ENCODE measurements at regions not wholly inside any gene's neighbourhood (a gene's known extent, or its start where the extent isn't known, plus 50 kb on each side); places are given as distances from the start of the nearest gene placed in this dataset.

DNA sequence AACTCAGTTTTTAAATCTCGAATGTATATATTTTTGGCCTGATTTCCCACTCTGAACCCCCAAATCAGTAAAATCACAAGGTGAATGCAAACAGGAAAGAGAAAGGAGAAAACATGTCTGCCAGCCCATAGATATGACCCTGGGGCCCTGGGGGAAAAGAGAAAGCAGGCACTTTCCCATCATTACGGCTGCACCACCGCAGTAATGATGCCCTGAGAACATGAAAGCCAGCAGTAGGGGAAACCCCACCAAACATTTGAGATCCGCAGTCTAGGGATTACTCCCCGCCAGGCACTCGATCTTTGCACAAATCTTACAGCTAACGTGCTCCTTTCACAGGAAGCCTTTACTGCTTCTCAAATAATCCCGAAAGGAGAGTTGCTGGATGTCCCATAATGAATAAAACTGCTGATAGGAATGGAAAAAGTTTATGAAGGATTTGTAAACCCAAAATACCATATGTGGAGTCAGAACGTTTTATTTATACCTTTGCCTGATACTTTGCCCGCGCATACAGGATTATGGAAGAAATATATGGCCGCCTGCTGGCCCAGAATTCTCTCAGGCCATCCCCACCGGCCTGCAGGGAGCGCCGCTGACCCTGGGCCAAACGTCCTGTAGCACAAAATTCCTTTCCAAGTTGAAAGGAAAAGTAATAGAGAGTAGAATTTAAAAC lies 180.0 kb upstream of the INHBA start:
- H3K27me3 Mint-ChIP-seq (ENCODE audit: insufficient read depth, unreplicated experiment): peaks cover under 1% of the 10 kb centered on the region
- TF ChIP-seq, protein P1, sequence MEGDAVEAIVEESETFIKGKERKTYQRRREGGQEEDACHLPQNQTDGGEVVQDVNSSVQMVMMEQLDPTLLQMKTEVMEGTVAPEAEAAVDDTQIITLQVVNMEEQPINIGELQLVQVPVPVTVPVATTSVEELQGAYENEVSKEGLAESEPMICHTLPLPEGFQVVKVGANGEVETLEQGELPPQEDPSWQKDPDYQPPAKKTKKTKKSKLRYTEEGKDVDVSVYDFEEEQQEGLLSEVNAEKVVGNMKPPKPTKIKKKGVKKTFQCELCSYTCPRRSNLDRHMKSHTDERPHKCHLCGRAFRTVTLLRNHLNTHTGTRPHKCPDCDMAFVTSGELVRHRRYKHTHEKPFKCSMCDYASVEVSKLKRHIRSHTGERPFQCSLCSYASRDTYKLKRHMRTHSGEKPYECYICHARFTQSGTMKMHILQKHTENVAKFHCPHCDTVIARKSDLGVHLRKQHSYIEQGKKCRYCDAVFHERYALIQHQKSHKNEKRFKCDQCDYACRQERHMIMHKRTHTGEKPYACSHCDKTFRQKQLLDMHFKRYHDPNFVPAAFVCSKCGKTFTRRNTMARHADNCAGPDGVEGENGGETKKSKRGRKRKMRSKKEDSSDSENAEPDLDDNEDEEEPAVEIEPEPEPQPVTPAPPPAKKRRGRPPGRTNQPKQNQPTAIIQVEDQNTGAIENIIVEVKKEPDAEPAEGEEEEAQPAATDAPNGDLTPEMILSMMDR (IDR thresholded peaks at IDR 0.05; ENCODE audit: insufficient read depth in 1 of 2, low read depth in 1 of 2, low read length in 1 of 2, severe bottlenecking in 1 of 2, unreplicated experiment in 1 of 2): no peak
- no peaks in the 10 kb centered on the region for H3K9me3 Mint-ChIP-seq (ENCODE audit: unreplicated experiment)
- Histone ChIP-seq H3K36me3 (ENCODE audit: control insufficient read depth, insufficient read depth, low read length) (no peaks in the 10 kb centered on the region), H3K27me3 (replicated peaks; ENCODE audit: control insufficient read depth, insufficient read depth, low read length) (no peaks in the 10 kb centered on the region; the same call in 1 of the 2 replicates), H3K4me1 (peaks cover 5% of the 10 kb centered on the region; the same call in 1 of the 2 replicates), H3K9me3 (no peaks in the 10 kb centered on the region), H3K4me3 (ENCODE audit: low read depth, low read length) (no peak overlapping the region)
- ChIA-PET CTCF (no interaction called here), POLR2A (no interaction called here)
- no peak for DNase-seq
- H3K36me3 Mint-ChIP-seq (ENCODE audit: insufficient read depth, unreplicated experiment): no peaks in the 10 kb centered on the region
- no peak overlapping the region for H3K27ac Mint-ChIP-seq (ENCODE audit: unreplicated experiment)
- no TSS peak for BruUV-seq (replicated peaks)
- peaks cover 6% of the 10 kb centered on the region for H3K4me1 Mint-ChIP-seq (ENCODE audit: low read depth, unreplicated experiment)
- no peak overlapping the region for H3K4me3 Mint-ChIP-seq (ENCODE audit: unreplicated experiment)
- intact Hi-C loops (cut with micrococcal nuclease; ENCODE audit: unreplicated experiment): no loop called here

GRCh38 chr7:41882256-41882655 lies 179.4 kb upstream of the INHBA start:
- H3K27me3 Mint-ChIP-seq (ENCODE audit: insufficient read depth, unreplicated experiment): no peaks in the 10 kb centered on the region
- Histone ChIP-seq H3K4me1 (peaks cover 5% of the 10 kb centered on the region; the same call in 1 of the 2 replicates), H3K36me3 (ENCODE audit: control insufficient read depth, insufficient read depth, low read length) (no peaks in the 10 kb centered on the region), H3K27me3 (replicated peaks; ENCODE audit: control insufficient read depth, insufficient read depth, low read length) (no peaks in the 10 kb centered on the region; the same call in 1 of the 2 replicates), H3K4me3 (ENCODE audit: low read depth, low read length) (no peak overlapping the region), H3K9me3 (no peaks in the 10 kb centered on the region)
- peaks cover 6% of the 10 kb centered on the region for H3K4me1 Mint-ChIP-seq (ENCODE audit: low read depth, unreplicated experiment)
- no peak overlapping the region for H3K4me3 Mint-ChIP-seq (ENCODE audit: unreplicated experiment)
- POLR2A ChIA-PET: no interaction called here
- H3K36me3 Mint-ChIP-seq (ENCODE audit: insufficient read depth, unreplicated experiment): no peaks in the 10 kb centered on the region
- intact Hi-C loops (cut with micrococcal nuclease; ENCODE audit: unreplicated experiment): no loop called here
- no peaks in the 10 kb centered on the region for H3K9me3 Mint-ChIP-seq (ENCODE audit: unreplicated experiment)
- H3K27ac Mint-ChIP-seq (ENCODE audit: unreplicated experiment): no peak overlapping the region
- TF ChIP-seq, protein P1 (IDR thresholded peaks at IDR 0.05; ENCODE audit: insufficient read depth in 1 of 2, low read depth in 1 of 2, low read length in 1 of 2, severe bottlenecking in 1 of 2, unreplicated experiment in 1 of 2): no peak
- CTCF ChIA-PET: no interaction called here
- DNase-seq: no peak
- BruUV-seq (replicated peaks): no TSS peak

- Mint-ChIP-seq H3K27ac (ENCODE audit: unreplicated experiment) (no peak overlapping the region), H3K4me1 (ENCODE audit: low read depth, unreplicated experiment) (peaks cover 6% of the 10 kb centered on the region), H3K36me3 (ENCODE audit: insufficient read depth, unreplicated experiment) (no peaks in the 10 kb centered on the region), H3K4me3 (ENCODE audit: unreplicated experiment) (no peak overlapping the region), H3K9me3 (ENCODE audit: unreplicated experiment) (no peaks in the 10 kb centered on the region), H3K27me3 (ENCODE audit: insufficient read depth, unreplicated experiment) (peaks cover 3% of the 10 kb centered on the region)
- Histone ChIP-seq H3K9me3 (no peaks in the 10 kb centered on the region), H3K27me3 (replicated peaks; ENCODE audit: control insufficient read depth, insufficient read depth, low read length) (peaks cover 1% of the 10 kb centered on the region), H3K4me3 (ENCODE audit: low read depth, low read length) (no peak overlapping the region), H3K36me3 (ENCODE audit: control insufficient read depth, insufficient read depth, low read length) (no peaks in the 10 kb centered on the region), H3K4me1 (peaks cover 5% of the 10 kb centered on the region; the same call in 1 of the 2 replicates)
- POLR2A ChIA-PET: no interaction called here
- TF ChIP-seq, protein P1 (IDR thresholded peaks at IDR 0.05; ENCODE audit: insufficient read depth in 1 of 2, low read depth in 1 of 2, low read length in 1 of 2, severe bottlenecking in 1 of 2, unreplicated experiment in 1 of 2): no peak
- BruUV-seq (replicated peaks): no TSS peak
- CTCF ChIA-PET: no interaction called here
- intact Hi-C loops (cut with micrococcal nuclease; ENCODE audit: unreplicated experiment): no loop called here
- no peak for DNase-seq
Measured at GRCh38 chr7:41881331-41882130, 178.6 kb upstream of the INHBA start.
